ENCODE measurements at regions not wholly inside any gene's neighbourhood (a gene's known extent, or its start where the extent isn't known, plus 50 kb on each side); places are given as distances from the start of the nearest gene placed in this dataset.
"Not testable (repeated sequence)": the region's sequence is repeated elsewhere in the genome, so short reads cannot be mapped to it uniquely, and the experiment has no call there.

DNA sequence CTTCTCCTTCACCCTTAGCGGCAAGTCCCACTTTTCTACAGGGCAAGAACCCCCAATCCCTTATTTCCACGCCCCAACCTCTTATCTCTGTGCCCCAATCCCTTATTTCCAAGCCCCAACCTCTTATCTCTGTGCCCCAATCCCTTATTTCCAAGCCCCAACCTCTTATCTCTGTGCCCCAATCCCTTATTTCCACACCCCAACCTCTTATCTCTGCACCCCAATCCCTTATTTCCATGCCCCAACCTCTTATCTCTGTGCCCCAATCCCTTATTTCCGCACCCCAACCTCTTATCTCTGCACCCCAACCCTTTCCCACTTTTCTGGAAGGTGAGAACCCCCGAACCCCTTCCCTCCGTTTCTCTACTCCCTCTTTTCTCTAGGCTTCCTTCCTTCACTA, 116.1 kb upstream of the GJE1 start:
- not testable (repeated sequence) for DNase-seq

DNA sequence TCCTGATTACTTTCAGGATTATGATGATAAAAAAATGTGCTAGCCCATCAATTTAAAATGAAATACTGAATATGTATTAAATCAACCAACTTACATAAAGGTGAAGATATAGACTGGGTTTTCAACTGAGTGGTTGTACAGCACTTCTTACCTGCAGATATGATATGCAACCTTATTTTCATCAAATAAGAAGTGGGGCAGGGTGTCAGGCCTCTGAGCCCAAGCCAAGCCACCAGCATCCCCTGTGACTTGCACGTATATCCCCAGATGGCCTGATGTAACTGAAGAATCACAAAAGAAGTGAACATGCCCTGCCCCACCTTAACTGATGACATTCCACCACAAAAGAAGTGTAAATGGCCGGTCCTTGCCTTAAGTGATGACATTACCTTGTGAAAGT, 117.3 kb upstream of the GJE1 start:
- DNase-seq, result not testable (repeated sequence)

DNA sequence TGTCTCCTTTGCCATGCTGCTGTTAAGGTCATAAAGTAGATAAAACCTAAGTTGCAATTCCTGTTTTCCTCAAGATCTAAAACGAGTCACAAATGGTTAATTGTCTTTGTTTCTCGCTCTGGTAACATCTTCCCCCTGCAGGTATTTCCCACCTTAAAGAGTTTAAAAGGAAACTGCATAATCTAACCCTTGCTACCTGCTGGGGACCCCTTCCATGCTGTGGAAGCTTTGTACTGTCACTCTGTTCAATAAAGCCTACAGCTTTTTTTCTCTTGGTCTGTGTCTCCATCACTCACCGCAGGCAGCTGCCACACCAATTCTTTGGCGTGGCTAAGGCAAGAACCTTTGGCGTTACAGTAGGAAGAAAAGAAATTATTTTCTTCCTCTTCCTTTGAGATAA, 117.7 kb upstream of the GJE1 start:
- no peak for DNase-seq

GRCh38 chr6:142014515-142014914, 118.2 kb upstream of the GJE1 start:
- DNase-seq, result no peak

GRCh38 chr6:142013875-142014495, 118.7 kb upstream of the GJE1 start:
- DNase-seq, result no peak

DNA sequence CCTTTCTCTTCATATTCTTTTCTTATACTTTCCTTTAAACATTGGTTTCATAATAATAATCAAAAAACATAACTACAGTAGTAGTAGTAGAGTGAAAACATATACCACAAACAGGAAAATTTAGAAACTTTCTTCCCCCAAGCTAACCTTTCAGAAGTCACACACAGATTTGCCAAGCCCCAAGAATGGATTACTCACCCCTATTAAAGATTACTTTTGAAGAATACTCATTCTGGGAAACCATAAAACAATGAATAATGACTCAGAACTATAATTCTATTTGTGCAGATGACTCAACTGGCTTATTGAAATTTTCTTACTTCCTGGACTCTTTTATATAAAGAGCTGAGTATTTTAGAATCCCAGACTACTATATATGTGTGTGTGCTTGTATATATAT, 119.4 kb upstream of the GJE1 start:
- no peak for DNase-seq

DNA sequence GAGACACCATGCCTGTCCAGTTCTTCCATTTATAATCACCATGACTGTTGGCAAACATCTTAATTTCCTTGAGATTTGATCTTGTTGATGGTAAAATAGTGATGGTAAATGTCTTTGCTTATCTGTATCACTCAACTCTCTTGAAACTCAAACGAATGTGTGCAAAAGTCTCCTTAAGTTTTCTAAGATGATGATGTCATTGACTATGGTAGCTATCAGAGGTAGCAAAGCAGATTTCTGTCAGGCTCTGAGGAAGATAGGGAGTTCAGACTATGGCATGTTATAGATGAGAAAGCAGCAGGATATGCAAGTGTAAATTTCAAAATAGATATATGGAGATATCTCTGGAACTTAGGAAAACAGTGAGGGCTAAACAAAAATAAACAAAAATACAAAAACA, 121.0 kb upstream of the GJE1 start:
- no peak for DNase-seq

- DNase-seq, result no peak
Observed at GRCh38 chr6:142011156-142011555, 121.6 kb upstream of the GJE1 start.

- DNase-seq, result no peak
Observed at GRCh38 chr6:142009647-142010046, 123.1 kb upstream of the GJE1 start.

- DNase-seq, result no peak
Observed at GRCh38 chr6:142008781-142009180, 123.9 kb upstream of the GJE1 start.

- no peak for DNase-seq
Observed at GRCh38 chr6:142008016-142008735, 124.5 kb upstream of the GJE1 start.

GRCh38 chr6:142005021-142005420, 127.7 kb upstream of the GJE1 start:
- DNase-seq, result no peak

DNA sequence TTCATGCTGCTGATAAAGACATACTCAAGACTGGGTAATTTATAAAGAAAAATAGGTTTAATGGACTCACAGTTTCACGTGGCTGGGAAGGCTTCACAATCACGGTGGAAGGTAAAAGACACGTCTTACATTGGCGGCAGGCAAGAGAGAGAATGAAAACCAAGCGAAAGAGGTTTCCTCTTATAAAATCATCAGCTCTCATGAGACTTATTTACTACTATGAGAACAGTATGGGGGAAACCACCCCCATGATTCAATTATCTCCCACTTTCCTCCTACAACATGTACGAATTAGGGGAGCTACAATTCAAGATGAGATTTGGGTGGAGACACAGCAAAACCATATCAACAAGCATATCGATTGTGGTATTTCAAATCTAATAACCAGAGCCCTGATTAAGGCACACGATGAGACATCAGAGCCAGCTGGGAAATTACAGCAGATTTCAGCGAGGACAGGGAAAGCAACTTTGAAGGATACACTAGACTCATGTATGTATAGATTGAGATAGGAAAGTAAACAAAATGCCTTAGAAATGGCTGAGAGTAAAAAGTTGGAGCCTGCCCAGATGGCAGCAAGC, 129.8 kb upstream of the GJE1 start:
- DNase-seq, result no peak

- no peak for DNase-seq
Observed at GRCh38 chr6:141996823-141997222, 135.9 kb upstream of the GJE1 start.

DNA sequence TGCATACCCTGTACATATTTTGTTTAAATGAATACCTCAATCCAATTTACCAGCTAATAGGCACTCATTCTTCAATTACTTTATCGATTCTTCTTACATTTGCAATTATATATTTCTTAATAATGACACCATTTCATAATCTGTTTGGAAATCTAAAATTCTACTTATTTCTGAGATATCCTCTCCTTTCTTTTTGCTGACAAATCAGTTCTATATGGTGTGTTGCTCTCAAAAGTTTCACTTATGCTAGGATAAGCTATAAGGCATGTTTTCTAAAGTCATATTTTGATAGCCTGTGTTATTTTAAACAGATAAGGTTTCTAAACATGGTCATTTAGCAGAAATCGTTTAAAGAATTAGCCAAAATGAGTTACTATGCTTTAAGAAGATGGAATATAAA, 140.6 kb upstream of the GJE1 start:
- DNase-seq, result no peak

- no peak for DNase-seq
Observed at GRCh38 chr6:141990840-141991239, 141.9 kb upstream of the GJE1 start.

- DNase-seq, result no peak
Observed at GRCh38 chr6:141989706-141989959, 143.1 kb upstream of the GJE1 start.

- peak; percentile 61 for DNase-seq
Observed at GRCh38 chr6:141988954-141989705, 143.6 kb upstream of the GJE1 start.

GRCh38 chr6:141988327-141988726, 144.4 kb upstream of the GJE1 start:
- no peak for DNase-seq

GRCh38 chr6:141986457-141986856, 146.3 kb upstream of the GJE1 start:
- no peak for DNase-seq

DNA sequence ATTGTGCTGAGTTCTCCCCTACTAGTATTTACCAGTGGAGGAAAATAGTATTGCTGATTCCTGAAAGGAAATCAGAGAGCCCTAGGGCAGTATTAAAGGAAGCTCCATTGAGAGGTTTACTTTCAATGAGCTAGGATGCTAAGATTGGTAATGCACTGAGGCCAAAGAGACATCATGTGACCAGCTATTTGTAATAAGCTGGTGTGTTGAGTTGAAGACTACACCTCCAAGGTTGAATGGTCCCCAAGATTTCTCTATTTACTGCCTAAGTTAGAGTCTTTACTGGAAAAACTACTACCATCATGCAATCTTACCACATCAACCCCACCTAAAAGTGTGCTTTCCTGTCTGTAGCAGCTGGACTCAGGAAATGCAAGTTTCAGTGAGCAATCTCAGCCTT, 151.5 kb upstream of the GJE1 start:
- DNase-seq, result no peak

DNA sequence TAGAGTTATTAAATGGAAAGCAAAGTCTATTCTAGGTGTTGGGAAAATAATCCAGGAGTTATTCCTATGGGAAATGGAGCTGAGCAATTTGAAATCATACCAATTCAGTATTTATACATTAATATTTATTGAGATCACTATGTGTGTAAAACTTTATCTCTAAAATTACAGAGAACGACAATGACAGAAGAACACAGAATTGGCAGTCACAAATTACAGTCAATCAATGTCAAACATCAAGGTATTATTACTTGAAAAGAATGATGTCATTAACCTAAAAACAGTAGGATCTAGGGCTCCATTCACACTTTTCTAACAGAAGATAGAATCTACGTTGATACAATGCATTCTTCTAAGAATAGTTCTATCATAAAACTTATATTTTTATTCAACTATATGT, 154.9 kb upstream of the GJE1 start:
- DNase-seq, result no peak

GRCh38 chr6:141976994-141977393, 155.7 kb upstream of the GJE1 start:
- no peak for DNase-seq

GRCh38 chr6:141969768-141970415, 162.8 kb upstream of the GJE1 start:
- not testable (repeated sequence) for DNase-seq

Measured in activated CD8-positive, alpha-beta memory T cell treated with anti-CD3 and anti-CD28 coated beads for 24 hours (primary cell).